ENCODE measurements at regions not wholly inside any gene's neighbourhood (a gene's known extent, or its start where the extent isn't known, plus 50 kb on each side); places are given as distances from the start of the nearest gene placed in this dataset.
A peak's percentile ranks its signal among the peaks of the same experiment; 100 is the strongest.

GRCh38 chr10:25082276-25083204 lies 66.1 kb downstream of the THNSL1 start:
- H2AFZ ChIP-seq: no peak overlapping the region
- no peaks in the 10 kb centered on the region for H3K36me3 ChIP-seq (replicated peaks; ENCODE audit: insufficient read depth, low read depth)
- no peaks in the 10 kb centered on the region for H3K9me3 ChIP-seq (ENCODE audit: low read depth)
- H3K4me3 ChIP-seq: no peak overlapping the region
- H3K27ac ChIP-seq: peak overlapping the region; percentile 28
- H3K27me3 ChIP-seq: no peaks in the 10 kb centered on the region
- no peak for TF ChIP-seq EZH2phosphoT487 (IDR thresholded peaks at IDR 0.05; ENCODE audit: low read depth, severe bottlenecking, unreplicated experiment)
- TF ChIP-seq EZH2 (IDR thresholded peaks at IDR 0.05; ENCODE audit: borderline replicate concordance): no peak
- TF ChIP-seq CTCF (IDR thresholded peaks at IDR 0.05; ENCODE audit: poor library complexity): no peak
- H3K4me1 ChIP-seq (ENCODE audit: insufficient read depth): peaks cover 34% of the 10 kb centered on the region
- peak overlapping the region; percentile 20 for H3K4me2 ChIP-seq
- 33% methylated on average over 8 of the region's 8 CpGs for WGBS (ENCODE audit: low lambda C conversion rate, missing lambda C conversion rate)
- H4K20me1 ChIP-seq (ENCODE audit: insufficient read depth, poor library complexity, severe bottlenecking): no peaks in the 10 kb centered on the region
- no peak for DNase-seq (ENCODE audit: low spot score)
- H3K9me2 ChIP-seq (replicated peaks; ENCODE audit: insufficient read depth): no peaks in the 10 kb centered on the region
- H3K79me2 ChIP-seq: no peaks in the 10 kb centered on the region

DNA sequence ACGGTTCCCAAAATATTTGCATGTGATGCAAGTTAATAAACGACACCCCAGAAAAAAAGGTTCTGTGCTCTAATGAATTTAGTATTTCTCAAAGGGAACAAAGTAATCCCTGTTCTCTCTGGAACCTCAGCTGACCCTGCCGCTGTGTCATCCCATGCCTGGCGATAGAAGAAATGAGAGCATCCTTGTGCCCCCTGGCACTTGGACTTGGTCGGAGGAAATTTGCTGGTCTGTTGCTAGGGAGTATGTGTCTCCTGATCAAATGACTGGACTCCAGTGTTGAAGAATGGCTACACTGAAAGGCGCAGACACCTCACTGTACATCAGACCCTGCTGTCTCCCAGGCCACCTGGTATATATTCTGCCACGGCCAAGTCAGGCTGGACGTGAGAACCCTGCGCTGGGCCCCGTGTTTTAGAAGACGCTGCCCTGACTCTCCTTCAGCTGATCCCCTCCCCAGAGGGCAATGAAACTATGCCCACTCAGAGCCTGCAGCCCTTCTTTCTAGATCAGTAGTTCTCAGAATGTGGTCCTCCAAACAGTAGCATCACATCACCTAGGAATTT lies 67.2 kb downstream of the THNSL1 start:
- Histone ChIP-seq H3K27ac (no peak overlapping the region), H3K9me3 (ENCODE audit: low read depth) (no peaks in the 10 kb centered on the region), H3K79me2 (no peaks in the 10 kb centered on the region), H3K27me3 (no peaks in the 10 kb centered on the region), H3K4me2 (no peak overlapping the region), H3K4me3 (no peak overlapping the region), H3K4me1 (ENCODE audit: insufficient read depth) (peaks cover 34% of the 10 kb centered on the region), H2AFZ (no peak overlapping the region), H3K36me3 (replicated peaks; ENCODE audit: insufficient read depth, low read depth) (no peaks in the 10 kb centered on the region), H3K9me2 (replicated peaks; ENCODE audit: insufficient read depth) (no peaks in the 10 kb centered on the region), H4K20me1 (ENCODE audit: insufficient read depth, poor library complexity, severe bottlenecking) (no peaks in the 10 kb centered on the region)
- DNase-seq (ENCODE audit: low spot score): no peak
- WGBS (ENCODE audit: low lambda C conversion rate, missing lambda C conversion rate): 89% methylated on average over 11 of the region's 11 CpGs
- no peak for TF ChIP-seq CTCF (IDR thresholded peaks at IDR 0.05; ENCODE audit: poor library complexity)
- TF ChIP-seq EZH2 (IDR thresholded peaks at IDR 0.05; ENCODE audit: borderline replicate concordance): no peak
- no peak for TF ChIP-seq EZH2phosphoT487 (IDR thresholded peaks at IDR 0.05; ENCODE audit: low read depth, severe bottlenecking, unreplicated experiment)

GRCh38 chr10:25084447-25084846 lies 68.0 kb downstream of the THNSL1 start:
- Histone ChIP-seq H3K79me2 (no peaks in the 10 kb centered on the region), H3K4me2 (no peak overlapping the region), H2AFZ (no peak overlapping the region), H3K4me3 (no peak overlapping the region), H3K9me3 (ENCODE audit: low read depth) (no peaks in the 10 kb centered on the region), H4K20me1 (ENCODE audit: insufficient read depth, poor library complexity, severe bottlenecking) (no peaks in the 10 kb centered on the region), H3K36me3 (replicated peaks; ENCODE audit: insufficient read depth, low read depth) (no peaks in the 10 kb centered on the region), H3K4me1 (ENCODE audit: insufficient read depth) (peaks cover 30% of the 10 kb centered on the region), H3K9me2 (replicated peaks; ENCODE audit: insufficient read depth) (no peaks in the 10 kb centered on the region), H3K27me3 (no peaks in the 10 kb centered on the region), H3K27ac (no peak overlapping the region)
- WGBS (ENCODE audit: low lambda C conversion rate, missing lambda C conversion rate): 94% methylated on average over 3 of the region's 3 CpGs
- TF ChIP-seq CTCF (IDR thresholded peaks at IDR 0.05; ENCODE audit: poor library complexity) (no peak), EZH2 (IDR thresholded peaks at IDR 0.05; ENCODE audit: borderline replicate concordance) (no peak), EZH2phosphoT487 (IDR thresholded peaks at IDR 0.05; ENCODE audit: low read depth, severe bottlenecking, unreplicated experiment) (no peak)
- DNase-seq (ENCODE audit: low spot score): no peak

Data from hepatocyte (in vitro differentiated cells).